Muscle of back (tissue), 3 donors: ENCODE measurements at regions not wholly inside any gene's neighbourhood (a gene's known extent, or its start where the extent isn't known, plus 50 kb on each side); places are given as distances from the start of the nearest gene placed in this dataset.
"Not testable (repeated sequence)": the region's sequence is repeated elsewhere in the genome, so short reads cannot be mapped to it uniquely, and the experiment has no call there.

Experiments
- DNase-seq, 3 donors: peaks; one replicate each; pipeline versions ENCODE4 v3.0.0 to v3.0.0-alpha.2; 2013

DNA sequence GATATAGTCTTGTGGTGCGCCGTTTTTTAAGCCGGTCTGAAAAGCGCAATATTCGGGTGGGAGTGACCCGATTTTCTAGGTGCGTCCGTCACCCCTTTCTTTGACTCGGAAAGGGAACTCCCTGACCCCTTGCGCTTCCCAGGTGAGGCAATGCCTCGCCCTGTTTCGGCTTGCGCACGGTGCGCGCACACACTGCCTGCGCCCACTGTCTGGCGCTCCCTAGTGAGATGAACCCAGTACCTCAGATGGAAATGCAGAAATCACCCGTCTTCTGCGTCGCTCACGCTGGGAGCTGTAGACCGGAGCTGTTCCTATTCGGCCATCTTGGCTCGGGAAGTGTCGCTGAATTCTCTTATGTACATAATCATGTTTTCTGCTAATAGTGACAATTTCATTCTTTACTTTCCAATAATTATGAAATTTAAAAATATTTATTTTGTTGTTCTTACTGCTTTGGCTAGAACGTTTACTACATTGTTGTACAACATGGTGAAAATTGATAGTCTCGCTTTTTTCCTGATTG lies 61.2 kb upstream of the MINDY3 start:
- not testable (repeated sequence) for DNase-seq

DNA sequence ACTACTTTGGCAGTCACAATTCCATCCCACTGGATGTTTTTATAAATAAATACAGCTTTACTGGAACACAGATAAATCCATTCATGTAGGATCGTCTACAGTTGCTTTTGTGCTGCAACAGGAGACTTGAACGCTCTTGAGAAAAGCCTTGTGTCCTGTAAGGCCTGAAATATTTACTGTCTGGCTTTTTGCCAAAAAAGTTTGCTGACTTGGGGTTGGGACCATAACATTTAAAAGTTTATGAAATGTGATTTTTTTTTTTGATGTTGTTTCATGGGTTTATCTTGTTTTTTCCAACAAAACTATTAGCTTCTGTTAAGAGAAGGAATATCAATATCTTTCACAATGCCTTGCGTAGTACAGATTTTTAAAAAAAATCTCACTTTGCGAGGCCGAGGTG lies 71.1 kb upstream of the MINDY3 start:
- DNase-seq, result no peak

DNA sequence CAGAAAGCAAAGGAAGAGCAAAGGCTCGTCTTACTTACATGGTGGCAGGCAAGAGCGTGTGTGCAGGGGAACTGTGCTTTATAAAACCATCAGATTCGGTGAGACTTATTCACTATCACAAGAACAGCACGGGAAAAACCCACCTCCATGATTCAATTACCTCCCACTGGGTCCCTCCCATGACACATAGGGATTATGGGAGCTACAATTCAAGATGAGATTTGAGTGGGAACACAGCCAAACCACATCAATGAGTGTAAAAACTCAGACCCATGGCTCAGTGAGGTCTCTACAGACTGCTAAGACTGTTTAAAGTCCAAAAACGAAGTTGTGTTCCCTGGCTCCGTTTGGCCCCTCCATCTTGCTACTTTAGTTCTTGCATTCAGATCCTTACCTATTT lies 79.2 kb upstream of the MINDY3 start:
- not testable (repeated sequence) for DNase-seq

DNA sequence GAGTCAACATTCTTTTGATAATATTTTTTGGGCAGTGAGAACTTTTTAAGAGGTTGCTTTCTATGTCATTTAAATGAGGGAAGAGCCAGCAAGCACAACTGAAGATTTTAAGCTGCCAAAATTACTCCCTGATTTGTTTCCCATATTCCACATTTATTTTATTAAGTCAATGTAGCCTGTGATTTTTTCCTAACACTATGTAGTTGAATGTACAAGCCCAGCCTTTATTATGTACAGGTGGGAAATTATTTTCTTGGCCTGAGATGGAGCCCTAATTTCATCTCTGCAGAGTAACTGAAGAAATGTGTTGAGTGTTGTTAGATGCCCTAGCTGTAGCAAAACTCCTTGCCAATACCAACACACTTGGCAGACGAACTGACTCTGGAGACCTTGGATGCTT lies 83.1 kb upstream of the MINDY3 start:
- peak in 2 of 3 donors; percentile 1 to 16 for DNase-seq

DNA sequence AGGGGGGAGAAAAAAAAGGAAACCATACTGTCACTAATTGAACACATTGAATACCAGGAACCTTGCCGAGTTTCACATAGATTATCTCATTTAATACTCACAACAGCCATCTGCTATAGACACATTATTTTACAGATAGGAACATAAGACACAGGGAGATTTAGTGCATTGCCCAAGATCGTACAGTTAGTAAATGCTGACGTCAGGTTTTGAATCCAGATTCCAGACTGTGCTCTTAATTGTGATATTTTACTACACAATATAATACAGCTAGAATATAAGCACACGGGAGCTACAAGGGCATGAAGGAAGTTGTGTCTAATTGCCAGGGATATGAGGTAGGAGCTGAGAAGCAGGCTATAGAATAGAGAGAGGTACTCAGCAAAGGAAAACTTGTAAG lies 93.9 kb upstream of the MINDY3 start:
- DNase-seq, result no peak

DNA sequence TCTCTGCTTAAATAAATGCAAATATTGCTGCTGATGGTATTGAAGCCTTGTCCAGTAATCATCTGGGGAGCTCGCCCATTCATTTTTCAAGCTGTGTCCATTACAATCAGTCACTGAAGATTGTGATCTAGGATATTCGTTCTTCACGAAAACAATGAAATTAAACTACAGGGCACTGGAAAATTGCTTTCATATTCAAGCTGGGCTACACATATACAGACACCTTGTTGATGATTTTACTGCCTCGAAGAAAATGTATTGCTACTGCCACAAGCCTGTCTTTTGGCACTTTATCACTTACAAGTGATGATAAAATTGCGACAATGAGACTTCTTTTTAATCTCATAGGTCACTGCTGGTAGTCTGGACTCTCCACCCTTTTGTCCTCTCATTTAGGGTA lies 100.0 kb upstream of the MINDY3 start:
- no peak for DNase-seq

DNA sequence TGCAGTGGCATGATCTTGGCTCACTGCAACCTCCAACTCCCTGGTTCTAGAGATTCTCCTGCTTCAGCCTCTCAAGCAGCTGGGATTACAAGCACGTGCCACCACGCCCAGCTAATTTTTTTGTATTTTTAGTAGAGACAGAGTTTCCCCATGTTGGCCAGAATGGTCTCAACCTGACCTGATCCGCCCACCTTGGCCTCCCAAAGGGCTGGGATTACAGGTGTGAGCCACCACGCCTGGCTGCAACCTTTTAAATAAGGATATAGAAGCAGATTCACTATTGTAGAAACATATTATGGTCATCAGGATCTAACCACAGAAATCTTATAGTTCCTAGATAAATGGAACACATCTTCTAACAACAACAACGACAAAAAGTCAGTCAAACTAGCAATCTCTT lies 112.4 kb upstream of the MINDY3 start:
- not testable (repeated sequence) for DNase-seq

DNA sequence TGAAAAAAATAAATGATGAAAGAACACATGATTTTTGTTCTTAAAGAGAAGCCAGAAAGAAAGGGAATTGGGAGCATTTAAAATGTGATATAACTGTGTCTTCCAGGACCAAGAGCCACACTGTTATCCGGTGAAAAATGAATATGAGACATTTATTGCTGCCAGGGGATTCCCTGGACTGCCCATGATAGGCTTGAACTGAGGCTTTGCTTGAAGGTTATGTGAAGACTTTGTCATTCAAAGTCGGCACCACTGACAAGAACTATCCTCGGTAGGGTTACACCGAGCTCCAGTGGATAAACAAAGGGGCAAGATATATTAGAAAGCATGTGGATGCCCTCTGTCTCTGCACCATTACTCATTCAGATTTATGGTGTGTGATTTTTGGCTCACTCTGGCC lies 125.4 kb upstream of the MINDY3 start:
- no peak for DNase-seq

DNA sequence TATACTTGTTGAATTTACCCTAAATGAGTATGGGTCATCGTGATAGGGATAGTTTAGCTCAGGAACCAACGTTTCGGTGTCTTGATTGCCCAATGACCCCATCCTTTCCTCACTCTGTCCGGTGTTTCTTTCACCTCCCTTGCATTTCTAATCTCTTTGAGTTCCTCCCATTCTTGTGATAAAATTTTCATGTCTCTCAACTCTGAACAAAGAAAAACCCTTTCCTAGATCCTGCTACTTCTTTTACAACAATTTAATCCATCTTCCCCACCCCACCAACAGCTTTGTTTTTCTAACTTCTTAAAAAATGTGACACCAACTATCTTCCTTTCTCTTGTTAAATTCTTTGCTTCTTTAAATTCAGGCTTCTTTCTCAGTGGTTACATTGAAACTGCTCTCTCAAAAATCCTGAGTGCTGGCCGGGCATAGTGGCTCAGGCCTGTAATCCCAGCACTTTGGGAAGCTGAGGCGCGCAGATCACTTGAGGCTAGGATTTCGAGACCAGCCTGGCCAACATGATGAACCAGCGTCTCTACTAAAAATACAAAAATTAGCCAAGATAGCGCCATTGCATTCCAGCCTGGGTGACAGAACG lies 130.3 kb upstream of the MINDY3 start:
- DNase-seq, result no peak

DNA sequence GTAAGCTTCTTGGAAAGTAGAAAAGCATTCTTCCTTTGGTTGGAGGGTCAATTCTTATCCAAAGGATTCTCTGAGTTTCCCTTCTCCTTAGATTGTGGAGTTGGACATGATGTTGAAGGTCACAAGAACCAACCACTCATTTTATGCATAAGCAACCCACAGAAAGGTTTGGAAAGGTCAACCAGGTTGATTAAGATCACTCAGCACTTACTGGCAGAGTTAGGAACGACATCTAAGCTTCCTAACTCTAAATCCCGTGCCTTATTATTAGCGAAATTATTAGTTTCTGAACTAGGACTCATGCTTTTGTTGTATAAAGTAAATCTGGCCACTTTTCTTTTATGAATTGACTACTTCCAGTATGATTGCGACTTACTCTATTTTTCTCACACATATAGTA lies 137.0 kb upstream of the MINDY3 start:
- no peak for DNase-seq

DNA sequence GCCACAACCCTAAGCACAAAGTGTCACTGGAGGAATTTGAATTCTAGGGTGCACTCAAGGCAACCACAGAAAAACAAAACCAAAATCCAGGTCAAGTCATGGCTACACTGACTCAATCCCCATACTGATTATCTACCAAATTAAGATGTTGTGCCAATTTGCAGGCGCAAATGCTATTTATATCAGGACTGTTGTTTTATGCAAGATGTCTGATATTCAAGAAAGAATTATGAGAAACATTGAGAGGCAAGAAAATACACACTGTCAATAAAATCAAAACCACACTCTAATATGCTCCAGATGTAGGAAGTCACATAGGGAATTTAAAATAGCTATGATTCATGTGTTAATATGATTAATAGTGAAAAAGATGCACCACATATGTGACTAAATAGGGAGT lies 141.3 kb upstream of the MINDY3 start:
- DNase-seq, result no peak

DNA sequence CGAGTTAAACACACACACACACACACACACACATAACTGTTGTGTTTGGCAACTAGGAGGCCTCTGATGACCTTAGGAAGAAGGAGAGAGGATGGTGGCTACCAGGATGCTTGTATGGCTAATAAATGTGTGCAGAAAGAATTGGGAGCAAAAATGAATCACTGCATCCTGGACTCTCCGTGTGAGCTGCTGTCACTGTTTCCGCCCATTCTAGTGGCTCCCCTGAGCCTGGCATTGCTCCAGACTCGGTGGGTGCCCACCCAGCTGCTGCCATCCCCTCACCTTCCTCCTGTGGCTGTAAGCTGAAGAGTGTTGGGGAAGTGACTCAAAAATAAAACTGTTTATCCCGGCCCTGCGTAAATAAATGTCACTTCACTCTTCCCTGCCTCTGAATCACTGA lies 149.5 kb upstream of the MINDY3 start:
- DNase-seq, result no peak

DNA sequence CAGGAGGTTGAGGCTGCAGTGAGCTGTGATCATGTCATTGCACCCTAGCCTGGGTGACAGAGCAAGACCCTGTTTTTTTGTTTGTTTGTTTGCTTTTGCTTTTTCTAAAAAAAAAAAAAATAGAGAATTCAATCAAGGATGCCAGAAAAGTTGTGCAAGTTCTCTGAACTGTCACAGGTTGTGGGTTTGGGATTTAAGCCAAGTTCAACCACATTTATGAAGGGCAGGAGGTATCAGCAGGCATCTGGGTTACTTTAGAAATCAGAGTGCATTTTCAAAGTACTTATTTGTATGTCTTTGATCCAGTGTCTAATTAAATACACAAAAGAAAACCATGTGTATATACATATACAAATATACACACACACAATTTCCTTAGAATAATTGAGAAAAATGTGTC lies 151.2 kb upstream of the MINDY3 start:
- DNase-seq, result no peak

DNA sequence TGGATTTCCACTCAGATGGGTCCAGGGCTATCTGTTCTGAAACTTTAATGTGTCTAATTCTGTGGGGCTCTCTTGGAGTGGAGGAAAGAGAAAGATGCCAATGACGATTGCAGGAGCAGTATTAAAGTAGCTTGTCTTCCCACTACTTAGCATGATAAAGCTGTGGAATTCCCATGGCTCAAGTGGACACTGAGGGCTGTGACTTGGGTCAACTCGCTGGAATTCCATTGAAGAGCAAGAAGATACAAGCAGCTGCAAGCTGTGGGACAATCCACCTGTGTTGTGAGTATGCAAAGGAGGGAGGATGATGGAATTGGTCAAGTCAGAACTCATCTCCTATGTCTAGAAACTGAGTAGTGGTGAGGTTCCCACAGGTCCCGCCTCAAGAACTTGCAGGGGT lies 154.2 kb upstream of the MINDY3 start:
- no peak for DNase-seq

DNA sequence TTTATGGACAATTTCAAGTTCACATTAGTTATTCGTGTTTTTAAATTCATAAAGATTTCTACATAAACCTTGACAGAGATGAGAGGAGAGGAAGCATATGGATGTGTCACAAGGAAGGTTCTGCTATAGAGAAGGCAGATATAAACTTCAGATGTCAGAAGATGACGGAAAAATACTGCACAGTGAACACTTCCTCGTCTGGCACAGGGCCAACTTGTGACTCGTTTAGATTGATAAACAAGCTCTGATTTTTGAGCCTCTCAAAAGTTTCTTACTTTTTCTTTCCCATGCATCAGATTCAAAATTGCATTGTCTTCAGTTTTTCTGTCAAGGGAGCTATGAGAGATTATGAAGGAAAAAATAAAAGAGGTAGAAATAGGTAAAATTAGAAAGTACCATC lies 156.4 kb upstream of the MINDY3 start:
- DNase-seq, result no peak

DNA sequence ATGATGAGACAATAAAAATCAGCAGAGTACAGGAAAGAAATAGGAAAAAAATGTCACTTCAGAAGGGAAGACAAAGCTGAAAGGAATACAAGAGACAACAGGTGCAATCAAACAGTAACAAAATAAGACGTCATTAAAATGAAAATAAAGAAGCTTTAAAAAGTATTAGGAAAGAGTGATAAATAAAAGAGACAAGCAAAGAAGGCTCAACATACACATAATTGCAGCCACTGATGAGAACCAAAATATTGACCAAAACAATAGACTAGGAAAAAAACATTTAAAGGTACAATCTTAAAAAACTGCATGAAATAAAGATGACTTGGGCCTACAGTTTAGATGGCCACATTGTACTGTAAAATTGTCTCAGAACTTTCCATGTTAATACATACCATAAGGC lies 160.5 kb upstream of the MINDY3 start:
- DNase-seq, result no peak

DNA sequence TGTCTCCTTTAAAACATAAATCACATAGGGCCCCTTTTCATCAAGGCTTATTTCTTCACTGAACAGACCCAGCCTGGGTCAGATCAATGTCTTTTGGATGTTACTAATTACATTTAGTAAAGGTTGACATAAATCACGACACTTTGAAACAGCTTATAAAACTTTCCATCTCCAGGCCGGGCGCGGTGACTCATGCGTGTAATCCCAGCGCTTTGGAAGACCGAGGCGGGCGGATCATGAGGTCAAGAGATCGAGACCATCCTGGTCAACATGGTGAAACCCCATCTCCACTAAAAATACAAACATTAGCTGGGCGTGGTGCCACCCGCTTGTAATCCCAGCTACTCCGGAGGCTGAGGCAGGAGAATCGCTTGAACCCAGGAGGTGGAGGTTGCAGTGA lies 166.5 kb upstream of the MINDY3 start:
- not testable (repeated sequence) for DNase-seq

DNA sequence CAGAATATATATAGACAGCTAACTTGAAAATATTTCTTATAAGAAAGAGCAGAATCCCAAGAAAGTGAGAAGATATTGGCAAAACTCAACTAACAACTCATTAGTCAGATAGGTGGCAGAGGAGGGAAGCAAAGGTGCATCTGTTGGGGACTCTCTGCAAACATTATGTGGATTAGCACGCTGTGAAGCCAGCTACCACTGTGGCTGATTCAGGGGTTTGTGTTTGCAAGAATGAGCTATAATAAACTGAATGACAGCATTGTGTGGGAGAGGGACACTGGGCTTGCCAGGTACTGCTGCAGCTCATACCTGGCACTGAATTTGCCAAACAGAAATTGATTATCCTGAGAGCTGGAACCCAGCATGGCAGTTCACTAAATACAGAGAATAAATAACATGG lies 170.3 kb upstream of the MINDY3 start:
- DNase-seq, result no peak

DNA sequence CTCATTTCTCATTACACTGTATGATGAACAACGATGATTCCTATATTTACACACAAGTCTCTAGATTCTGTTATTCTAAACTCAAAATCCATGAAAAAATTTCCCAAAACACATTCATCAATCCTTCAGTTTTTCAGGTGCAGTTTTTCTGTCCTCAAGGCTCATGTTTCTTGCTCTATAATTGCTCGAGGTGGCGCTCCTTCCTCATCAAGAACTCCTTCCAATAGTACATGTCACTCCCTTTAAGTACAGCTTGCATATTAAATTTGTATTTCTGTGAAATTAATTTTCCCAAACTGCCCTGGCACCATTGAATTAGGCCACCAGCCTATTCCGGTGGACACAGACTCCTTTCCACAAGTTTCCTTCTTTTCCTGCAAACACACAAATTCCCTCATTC lies 188.7 kb upstream of the MINDY3 start:
- no peak for DNase-seq

DNA sequence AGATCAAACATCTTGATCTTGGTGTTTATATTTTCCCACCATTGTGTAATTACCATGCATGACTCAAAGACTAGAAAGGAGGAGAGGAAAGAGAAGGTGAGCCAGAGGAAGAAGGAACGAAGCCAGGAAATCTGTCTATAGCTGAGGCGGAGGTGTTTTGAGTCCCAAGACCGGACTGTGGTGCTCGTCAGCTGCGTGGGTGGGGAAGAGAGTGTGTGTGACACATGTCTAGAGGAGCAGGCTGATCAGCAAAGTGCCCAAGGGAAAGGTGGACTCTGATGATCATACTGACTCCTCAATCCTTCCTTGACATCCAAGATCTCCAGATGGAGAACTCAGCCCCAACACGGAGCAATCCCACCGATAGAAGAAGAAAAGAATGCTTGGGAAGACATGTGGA lies 189.5 kb upstream of the MINDY3 start:
- no peak for DNase-seq

DNA sequence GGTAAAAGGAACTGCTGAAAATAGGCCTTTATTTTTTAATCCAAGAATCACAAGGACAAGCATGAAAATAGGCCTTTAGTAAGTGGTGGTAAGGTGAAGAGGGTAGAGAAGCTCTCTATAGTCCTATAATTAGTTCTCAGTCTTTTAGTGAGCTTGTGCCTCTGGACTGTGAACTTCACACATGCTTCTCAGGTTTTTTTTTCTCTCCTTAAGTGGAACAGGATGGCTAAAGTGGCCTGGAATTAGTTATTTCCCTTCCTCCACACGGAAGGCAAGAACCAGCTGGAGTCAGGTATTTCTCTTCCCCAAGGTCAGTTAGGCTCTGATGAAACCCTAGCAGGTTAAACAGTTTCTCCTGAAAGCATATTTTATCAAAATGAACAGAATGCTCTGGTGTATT lies 203.0 kb upstream of the MINDY3 start:
- no peak for DNase-seq

DNA sequence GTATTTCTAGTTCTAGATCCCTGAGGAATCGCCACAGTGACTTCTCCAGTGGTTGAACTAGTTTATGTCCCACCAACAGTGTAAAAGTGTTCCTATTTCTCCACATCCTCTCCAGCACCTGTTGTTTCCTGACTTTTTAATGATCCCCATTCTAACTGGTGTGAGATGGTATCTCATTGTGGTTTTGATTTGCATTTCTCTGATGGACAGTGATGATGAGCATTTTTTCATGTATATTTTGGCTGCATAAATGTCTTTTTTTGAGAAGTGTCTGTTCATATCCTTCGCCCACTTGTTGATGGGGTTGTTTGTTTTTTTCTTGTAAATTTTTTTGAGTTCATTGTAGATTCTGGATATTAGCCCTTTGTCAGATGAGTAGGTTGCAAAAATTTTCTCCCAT lies 223.2 kb upstream of the MINDY3 start:
- DNase-seq, result not testable (repeated sequence)

DNA sequence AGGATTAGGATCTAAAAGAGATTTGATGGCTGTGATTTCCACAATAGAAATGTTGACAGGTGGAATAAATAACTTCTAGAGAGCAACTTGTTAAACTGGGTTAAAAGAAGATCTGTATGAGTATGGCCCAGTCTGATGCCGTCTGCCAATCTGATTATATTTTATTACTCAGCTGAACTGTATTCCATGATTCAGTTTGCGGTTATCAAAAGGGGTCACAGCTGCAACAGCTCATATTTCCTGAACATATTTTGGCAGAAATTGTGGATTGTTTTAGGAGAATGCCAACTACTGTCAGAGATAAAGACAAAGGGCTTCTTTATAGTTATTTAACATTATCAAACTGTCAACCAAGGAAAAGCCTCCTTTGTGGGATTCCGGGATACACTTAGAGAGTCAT lies 244.8 kb upstream of the MINDY3 start:
- DNase-seq, result no peak
